HL-60 (cell line): ENCODE measurements at regions not wholly inside any gene's neighbourhood (a gene's known extent, or its start where the extent isn't known, plus 50 kb on each side); places are given as distances from the start of the nearest gene placed in this dataset.

Source experiments
- CTCF ChIP-seq: IDR thresholded peaks from one replicate; pipeline ENCODE4 v1.5.1; 2011; ENCODE audit warnings: low read length, control low read depth, inconsistent platforms; ENCODE audit not compliant: insufficient read depth
- GABPA ChIP-seq: IDR thresholded peaks from 2 replicates; pipeline ENCODE4 v1.6.1; 2012; ENCODE audit warnings: low read depth
- POLR2AphosphoS5 ChIP-seq: IDR thresholded peaks from 2 replicates; pipeline ENCODE4 v1.6.1; 2012; ENCODE audit warnings: low read depth
- REST ChIP-seq: IDR thresholded peaks from 2 replicates; pipeline ENCODE4 v1.6.1; 2012; ENCODE audit warnings: low read depth; ENCODE audit not compliant: insufficient replicate concordance

- TF ChIP-seq CTCF (peak; percentile 46), POLR2AphosphoS5 (no peak), GABPA (no peak), REST (no peak)
These were observed 429.0 kb upstream of the MTPN start for GRCh38 chr7:136405931-136406777.
